Lower lobe of right lung (tissue), 2 donors: ENCODE measurements at regions not wholly inside any gene's neighbourhood (a gene's known extent, or its start where the extent isn't known, plus 50 kb on each side); places are given as distances from the start of the nearest gene placed in this dataset.

Experiments
- ATAC-seq, 2 donors: fragments of 200-7000 bp; cut with Tn5 transposase; one replicate each; pipeline ENCODE4 v1.9.1; 2020 to 2022; ENCODE audit warnings: mild to moderate bottlenecking in 2 of 2, moderate library complexity in 2 of 2
- DNase-seq: peaks from one replicate; pipeline ENCODE4 v3.0.0-alpha.2; 2020
- H3K27ac ChIP-seq: fragments of 200-600 bp; one replicate; pipeline ENCODE4 v1.8.0; 2022
- H3K27me3 ChIP-seq: fragments of 200-600 bp; one replicate; pipeline ENCODE4 v1.8.0; 2022; ENCODE audit warnings: low read depth
- H3K36me3 ChIP-seq: fragments of 200-600 bp; one replicate; pipeline ENCODE4 v1.8.0; 2022; ENCODE audit warnings: mild to moderate bottlenecking
- H3K4me1 ChIP-seq: fragments of 200-600 bp; one replicate; pipeline ENCODE4 v1.8.0; 2022
- H3K4me3 ChIP-seq: fragments of 200-600 bp; one replicate; pipeline ENCODE4 v1.8.0; 2022; ENCODE audit warnings: mild to moderate bottlenecking
- H3K9me3 ChIP-seq: fragments of 200-600 bp; one replicate; pipeline ENCODE4 v1.8.0; 2022
- CTCF ChIP-seq: fragments of 200-600 bp; IDR thresholded peaks from one replicate; pipeline ENCODE4 v1.8.0; 2022; ENCODE audit warnings: antibody characterized with exemption, mild to moderate bottlenecking
- intact Hi-C: fragments of 100-400 bp; cut with DNase I; formaldehyde crosslinking; loops from one replicate; pipeline ENCODE4 v1.11.0; 2022
- donor health status: DM: no; HTN: yes; CAD: no; lungs with severe emphysema.

GRCh38 chr12:45637242-45637641, 92.3 kb upstream of the ARID2 start:
- H3K9me3 ChIP-seq: no peaks in the 10 kb centered on the region
- no peaks in the 10 kb centered on the region for H3K4me1 ChIP-seq
- no peak for TF ChIP-seq CTCF
- intact Hi-C loops: no loop called here
- ATAC-seq (no peak), DNase-seq (no peak)
- no peaks in the 10 kb centered on the region for H3K36me3 ChIP-seq
- H3K27ac ChIP-seq: no peak overlapping the region
- H3K4me3 ChIP-seq: no peak overlapping the region
- no peaks in the 10 kb centered on the region for H3K27me3 ChIP-seq

GRCh38 chr12:45637706-45638105, 91.8 kb upstream of the ARID2 start:
- no peaks in the 10 kb centered on the region for H3K4me1 ChIP-seq

GRCh38 chr12:45638386-45638785, 91.1 kb upstream of the ARID2 start:
- no peak overlapping the region for H3K4me3 ChIP-seq

More at GRCh38 chr12:45637706-45638105, 91.8 kb upstream of the ARID2 start:
- ATAC-seq: no peak
- H3K27ac ChIP-seq: no peak overlapping the region
- intact Hi-C loops: no loop called here
- H3K36me3 ChIP-seq: no peaks in the 10 kb centered on the region
- DNase-seq: no peak
- H3K27me3 ChIP-seq: no peaks in the 10 kb centered on the region
- no peak for TF ChIP-seq CTCF
- H3K9me3 ChIP-seq: no peaks in the 10 kb centered on the region
- no peak overlapping the region for H3K4me3 ChIP-seq

GRCh38 chr12:45644541-45644940, 85.0 kb upstream of the ARID2 start:
- Histone ChIP-seq H3K4me3 (no peak overlapping the region), H3K27ac (no peak overlapping the region), H3K36me3 (no peaks in the 10 kb centered on the region), H3K4me1 (no peaks in the 10 kb centered on the region), H3K27me3 (no peaks in the 10 kb centered on the region), H3K9me3 (no peaks in the 10 kb centered on the region)
- no peak for TF ChIP-seq CTCF
- ATAC-seq (peak in 1 of 2 donors; percentile 47), DNase-seq (no peak)
- intact Hi-C loops: no loop called here

More at GRCh38 chr12:45638386-45638785, 91.1 kb upstream of the ARID2 start:
- intact Hi-C loops: no loop called here
- no peak overlapping the region for H3K27ac ChIP-seq
- H3K4me1 ChIP-seq: no peaks in the 10 kb centered on the region
- no peak for TF ChIP-seq CTCF
- ATAC-seq (no peak), DNase-seq (no peak)
- H3K27me3 ChIP-seq: no peaks in the 10 kb centered on the region
- no peaks in the 10 kb centered on the region for H3K9me3 ChIP-seq
- H3K36me3 ChIP-seq: no peaks in the 10 kb centered on the region

GRCh38 chr12:45646851-45647581, 82.5 kb upstream of the ARID2 start:
- Histone ChIP-seq H3K4me3 (no peak overlapping the region), H3K9me3 (no peaks in the 10 kb centered on the region), H3K36me3 (no peaks in the 10 kb centered on the region), H3K4me1 (no peaks in the 10 kb centered on the region), H3K27me3 (no peaks in the 10 kb centered on the region), H3K27ac (no peak overlapping the region)
- ATAC-seq: no peak
- intact Hi-C loops: no loop called here
- TF ChIP-seq CTCF: no peak
- DNase-seq: no peak
